ENCODE measurements at regions not wholly inside any gene's neighbourhood (a gene's known extent, or its start where the extent isn't known, plus 50 kb on each side); places are given as distances from the start of the nearest gene placed in this dataset.

GRCh38 chr7:119908948-119909347, 364.0 kb upstream of the KCND2 start:
- Histone ChIP-seq H3K79me2 (ENCODE audit: control insufficient read depth, insufficient read depth, low read length) (no peaks in the 10 kb centered on the region), H3K4me3 (no peak overlapping the region), H2AFZ (ENCODE audit: control insufficient read depth, low read depth, low read length) (no peak overlapping the region), H3K27me3 (replicated peaks in 1 of 2; ENCODE audit: control insufficient read depth in 2 of 2, insufficient read depth in 2 of 2, low read length in 1 of 2) (no peaks in the 10 kb centered on the region), H3K4me1 (ENCODE audit: control insufficient read depth, insufficient read depth, low read length) (no peaks in the 10 kb centered on the region), H4K20me1 (ENCODE audit: control insufficient read depth, insufficient read depth) (no peaks in the 10 kb centered on the region), H3K9me3 (replicated peaks; ENCODE audit: control insufficient read depth, insufficient read depth, low read length) (no peaks in the 10 kb centered on the region), H3K36me3 (ENCODE audit: control insufficient read depth in 2 of 2, insufficient read depth in 2 of 2, low read length in 1 of 2) (no peaks in the 10 kb centered on the region), H3K27ac (ENCODE audit: control insufficient read depth, insufficient read depth) (no peak overlapping the region), H3K9ac (ENCODE audit: control insufficient read depth, insufficient read depth, low read length) (no peak overlapping the region), H3K4me2 (ENCODE audit: control insufficient read depth, insufficient read depth) (no peak overlapping the region)
- in situ Hi-C loops (cut with MboI) (no loop called here), intact Hi-C loops (cut with micrococcal nuclease; ENCODE audit: unreplicated experiment) (no loop called here)
- ChIA-PET SMC1A (ENCODE audit: uncharacterized antibody, unreplicated experiment) (no interaction called here), CTCF (no interaction called here), POLR2A (no interaction called here), RAD21 (ENCODE audit: unreplicated experiment) (no interaction called here)
- WGBS (ENCODE audit: insufficient coverage, insufficient replicate concordance, low lambda C conversion rate, missing lambda C conversion rate), result 1% methylated on average over 4 of the region's 4 CpGs
- DNase-seq (ENCODE audit: low read depth, low spot score) (no peak), ATAC-seq (no peak), FAIRE-seq (no peak)
- no TSS peak for BruUV-seq (replicated peaks)
- TF ChIP-seq USF1 (IDR thresholded peaks at IDR 0.05; ENCODE audit: borderline replicate concordance, extremely low read length, insufficient read depth, low read depth, low read length) (no peak), SMAD5 (IDR thresholded peaks at IDR 0.05; ENCODE audit: low read depth) (no peak), IRF4 (IDR thresholded peaks at IDR 0.05; ENCODE audit: low read depth, low read length) (no peak), NFIC (IDR thresholded peaks at IDR 0.05; ENCODE audit: low read depth, low read length) (no peak), MYB (IDR thresholded peaks at IDR 0.05; ENCODE audit: borderline replicate concordance, low read depth, low read length) (no peak), MTA2 (IDR thresholded peaks at IDR 0.05; ENCODE audit: low read depth) (no peak), NBN (IDR thresholded peaks at IDR 0.05) (no peak), IKZF1 (conservative IDR thresholded peaks at IDR 0.05) (no peak), SRF (IDR thresholded peaks at IDR 0.05; ENCODE audit: low read depth in 2 of 2, low read length in 2 of 2) (no peak), STAT1 (conservative IDR thresholded peaks at IDR 0.05) (no peak), CHD4 (IDR thresholded peaks at IDR 0.05) (no peak), CHD1 (IDR thresholded peaks at IDR 0.05; ENCODE audit: low read depth, low read length) (no peak)
- TF ChIP-seq, protein P1, sequence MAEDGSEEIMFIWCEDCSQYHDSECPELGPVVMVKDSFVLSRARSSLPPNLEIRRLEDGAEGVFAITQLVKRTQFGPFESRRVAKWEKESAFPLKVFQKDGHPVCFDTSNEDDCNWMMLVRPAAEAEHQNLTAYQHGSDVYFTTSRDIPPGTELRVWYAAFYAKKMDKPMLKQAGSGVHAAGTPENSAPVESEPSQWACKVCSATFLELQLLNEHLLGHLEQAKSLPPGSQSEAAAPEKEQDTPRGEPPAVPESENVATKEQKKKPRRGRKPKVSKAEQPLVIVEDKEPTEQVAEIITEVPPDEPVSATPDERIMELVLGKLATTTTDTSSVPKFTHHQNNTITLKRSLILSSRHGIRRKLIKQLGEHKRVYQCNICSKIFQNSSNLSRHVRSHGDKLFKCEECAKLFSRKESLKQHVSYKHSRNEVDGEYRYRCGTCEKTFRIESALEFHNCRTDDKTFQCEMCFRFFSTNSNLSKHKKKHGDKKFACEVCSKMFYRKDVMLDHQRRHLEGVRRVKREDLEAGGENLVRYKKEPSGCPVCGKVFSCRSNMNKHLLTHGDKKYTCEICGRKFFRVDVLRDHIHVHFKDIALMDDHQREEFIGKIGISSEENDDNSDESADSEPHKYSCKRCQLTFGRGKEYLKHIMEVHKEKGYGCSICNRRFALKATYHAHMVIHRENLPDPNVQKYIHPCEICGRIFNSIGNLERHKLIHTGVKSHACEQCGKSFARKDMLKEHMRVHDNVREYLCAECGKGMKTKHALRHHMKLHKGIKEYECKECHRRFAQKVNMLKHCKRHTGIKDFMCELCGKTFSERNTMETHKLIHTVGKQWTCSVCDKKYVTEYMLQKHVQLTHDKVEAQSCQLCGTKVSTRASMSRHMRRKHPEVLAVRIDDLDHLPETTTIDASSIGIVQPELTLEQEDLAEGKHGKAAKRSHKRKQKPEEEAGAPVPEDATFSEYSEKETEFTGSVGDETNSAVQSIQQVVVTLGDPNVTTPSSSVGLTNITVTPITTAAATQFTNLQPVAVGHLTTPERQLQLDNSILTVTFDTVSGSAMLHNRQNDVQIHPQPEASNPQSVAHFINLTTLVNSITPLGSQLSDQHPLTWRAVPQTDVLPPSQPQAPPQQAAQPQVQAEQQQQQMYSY (CRISPR knock-in tag; IDR thresholded peaks at IDR 0.05), result no peak
- TF ChIP-seq, protein P2, sequence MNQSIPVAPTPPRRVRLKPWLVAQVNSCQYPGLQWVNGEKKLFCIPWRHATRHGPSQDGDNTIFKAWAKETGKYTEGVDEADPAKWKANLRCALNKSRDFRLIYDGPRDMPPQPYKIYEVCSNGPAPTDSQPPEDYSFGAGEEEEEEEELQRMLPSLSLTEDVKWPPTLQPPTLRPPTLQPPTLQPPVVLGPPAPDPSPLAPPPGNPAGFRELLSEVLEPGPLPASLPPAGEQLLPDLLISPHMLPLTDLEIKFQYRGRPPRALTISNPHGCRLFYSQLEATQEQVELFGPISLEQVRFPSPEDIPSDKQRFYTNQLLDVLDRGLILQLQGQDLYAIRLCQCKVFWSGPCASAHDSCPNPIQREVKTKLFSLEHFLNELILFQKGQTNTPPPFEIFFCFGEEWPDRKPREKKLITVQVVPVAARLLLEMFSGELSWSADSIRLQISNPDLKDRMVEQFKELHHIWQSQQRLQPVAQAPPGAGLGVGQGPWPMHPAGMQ (IDR thresholded peaks at IDR 0.05; ENCODE audit: borderline replicate concordance), result no peak
- TF ChIP-seq, protein P3, sequence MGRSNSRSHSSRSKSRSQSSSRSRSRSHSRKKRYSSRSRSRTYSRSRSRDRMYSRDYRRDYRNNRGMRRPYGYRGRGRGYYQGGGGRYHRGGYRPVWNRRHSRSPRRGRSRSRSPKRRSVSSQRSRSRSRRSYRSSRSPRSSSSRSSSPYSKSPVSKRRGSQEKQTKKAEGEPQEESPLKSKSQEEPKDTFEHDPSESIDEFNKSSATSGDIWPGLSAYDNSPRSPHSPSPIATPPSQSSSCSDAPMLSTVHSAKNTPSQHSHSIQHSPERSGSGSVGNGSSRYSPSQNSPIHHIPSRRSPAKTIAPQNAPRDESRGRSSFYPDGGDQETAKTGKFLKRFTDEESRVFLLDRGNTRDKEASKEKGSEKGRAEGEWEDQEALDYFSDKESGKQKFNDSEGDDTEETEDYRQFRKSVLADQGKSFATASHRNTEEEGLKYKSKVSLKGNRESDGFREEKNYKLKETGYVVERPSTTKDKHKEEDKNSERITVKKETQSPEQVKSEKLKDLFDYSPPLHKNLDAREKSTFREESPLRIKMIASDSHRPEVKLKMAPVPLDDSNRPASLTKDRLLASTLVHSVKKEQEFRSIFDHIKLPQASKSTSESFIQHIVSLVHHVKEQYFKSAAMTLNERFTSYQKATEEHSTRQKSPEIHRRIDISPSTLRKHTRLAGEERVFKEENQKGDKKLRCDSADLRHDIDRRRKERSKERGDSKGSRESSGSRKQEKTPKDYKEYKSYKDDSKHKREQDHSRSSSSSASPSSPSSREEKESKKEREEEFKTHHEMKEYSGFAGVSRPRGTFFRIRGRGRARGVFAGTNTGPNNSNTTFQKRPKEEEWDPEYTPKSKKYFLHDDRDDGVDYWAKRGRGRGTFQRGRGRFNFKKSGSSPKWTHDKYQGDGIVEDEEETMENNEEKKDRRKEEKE (IDR thresholded peaks at IDR 0.05), result no peak
- TF ChIP-seq, protein P4, sequence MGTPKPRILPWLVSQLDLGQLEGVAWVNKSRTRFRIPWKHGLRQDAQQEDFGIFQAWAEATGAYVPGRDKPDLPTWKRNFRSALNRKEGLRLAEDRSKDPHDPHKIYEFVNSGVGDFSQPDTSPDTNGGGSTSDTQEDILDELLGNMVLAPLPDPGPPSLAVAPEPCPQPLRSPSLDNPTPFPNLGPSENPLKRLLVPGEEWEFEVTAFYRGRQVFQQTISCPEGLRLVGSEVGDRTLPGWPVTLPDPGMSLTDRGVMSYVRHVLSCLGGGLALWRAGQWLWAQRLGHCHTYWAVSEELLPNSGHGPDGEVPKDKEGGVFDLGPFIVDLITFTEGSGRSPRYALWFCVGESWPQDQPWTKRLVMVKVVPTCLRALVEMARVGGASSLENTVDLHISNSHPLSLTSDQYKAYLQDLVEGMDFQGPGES (IDR thresholded peaks at IDR 0.05), result no peak
